ENCODE measurements at regions not wholly inside any gene's neighbourhood (a gene's known extent, or its start where the extent isn't known, plus 50 kb on each side); places are given as distances from the start of the nearest gene placed in this dataset.

DNA sequence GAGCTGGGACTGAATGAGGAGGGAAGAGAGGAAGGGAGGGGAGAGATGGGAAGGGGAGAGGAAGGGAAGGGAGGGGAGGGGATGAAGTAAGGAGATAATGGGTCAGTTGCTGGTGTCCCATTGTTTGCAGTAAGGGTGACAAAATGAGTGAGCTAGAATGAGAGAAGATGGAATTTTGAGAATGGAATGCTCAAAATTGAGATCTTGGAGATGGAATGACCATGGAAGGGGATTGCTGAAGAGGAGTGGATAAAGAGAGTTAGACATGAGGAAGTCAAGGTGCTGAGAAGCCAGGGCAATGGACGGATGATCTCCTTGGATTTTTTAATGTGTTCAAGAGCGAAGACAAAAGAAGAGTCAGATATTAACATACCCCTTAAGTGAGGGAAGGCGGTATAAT is 80.5 kb upstream of the SSTR4 start:
- H3K27me3 ChIP-seq, result no peaks in the 10 kb centered on the region
- 93% methylated on average over 3 of the region's 3 CpGs for WGBS (ENCODE audit: low lambda C conversion rate, missing lambda C conversion rate)

DNA sequence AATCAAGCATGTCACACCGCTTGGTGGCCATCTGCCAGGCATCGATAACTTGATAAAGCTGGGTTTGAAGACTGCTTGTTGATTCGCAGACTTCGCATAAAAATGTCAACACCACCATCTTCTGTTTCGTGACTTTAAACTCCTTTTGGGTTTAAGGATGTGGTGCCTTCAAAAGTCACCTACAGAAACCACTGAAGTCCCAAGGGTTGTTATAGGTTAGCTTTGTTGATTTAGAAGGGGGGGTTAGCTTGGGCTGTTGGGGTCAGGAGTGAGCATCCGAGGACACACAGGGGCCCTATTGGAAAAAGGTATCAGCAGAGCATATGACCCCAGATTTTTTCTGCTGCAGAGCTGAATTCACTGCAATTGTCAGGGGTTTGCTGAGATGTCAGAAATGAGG is 76.7 kb upstream of the SSTR4 start:
- H3K79me2 ChIP-seq, result no peaks in the 10 kb centered on the region
- H3K9me2 ChIP-seq (replicated peaks; ENCODE audit: insufficient read depth), result no peaks in the 10 kb centered on the region
- H3K4me1 ChIP-seq (ENCODE audit: insufficient read depth), result no peaks in the 10 kb centered on the region
- H3K36me3 ChIP-seq (replicated peaks; ENCODE audit: insufficient read depth, low read depth), result no peaks in the 10 kb centered on the region
- H3K4me3 ChIP-seq, result no peak overlapping the region
- H3K27me3 ChIP-seq, result no peaks in the 10 kb centered on the region
- no peaks in the 10 kb centered on the region for H3K9me3 ChIP-seq (ENCODE audit: low read depth)
- no peak overlapping the region for H3K4me2 ChIP-seq
- H2AFZ ChIP-seq, result no peak overlapping the region
- H3K27ac ChIP-seq, result no peak overlapping the region
- no peaks in the 10 kb centered on the region for H4K20me1 ChIP-seq (ENCODE audit: insufficient read depth, poor library complexity, severe bottlenecking)
- 79% methylated on average over 6 of the region's 6 CpGs for WGBS (ENCODE audit: low lambda C conversion rate, missing lambda C conversion rate)
- no peak for DNase-seq (ENCODE audit: low spot score)
- TF ChIP-seq EZH2phosphoT487 (IDR thresholded peaks at IDR 0.05; ENCODE audit: low read depth, severe bottlenecking, unreplicated experiment), result no peak
- TF ChIP-seq, protein P1, sequence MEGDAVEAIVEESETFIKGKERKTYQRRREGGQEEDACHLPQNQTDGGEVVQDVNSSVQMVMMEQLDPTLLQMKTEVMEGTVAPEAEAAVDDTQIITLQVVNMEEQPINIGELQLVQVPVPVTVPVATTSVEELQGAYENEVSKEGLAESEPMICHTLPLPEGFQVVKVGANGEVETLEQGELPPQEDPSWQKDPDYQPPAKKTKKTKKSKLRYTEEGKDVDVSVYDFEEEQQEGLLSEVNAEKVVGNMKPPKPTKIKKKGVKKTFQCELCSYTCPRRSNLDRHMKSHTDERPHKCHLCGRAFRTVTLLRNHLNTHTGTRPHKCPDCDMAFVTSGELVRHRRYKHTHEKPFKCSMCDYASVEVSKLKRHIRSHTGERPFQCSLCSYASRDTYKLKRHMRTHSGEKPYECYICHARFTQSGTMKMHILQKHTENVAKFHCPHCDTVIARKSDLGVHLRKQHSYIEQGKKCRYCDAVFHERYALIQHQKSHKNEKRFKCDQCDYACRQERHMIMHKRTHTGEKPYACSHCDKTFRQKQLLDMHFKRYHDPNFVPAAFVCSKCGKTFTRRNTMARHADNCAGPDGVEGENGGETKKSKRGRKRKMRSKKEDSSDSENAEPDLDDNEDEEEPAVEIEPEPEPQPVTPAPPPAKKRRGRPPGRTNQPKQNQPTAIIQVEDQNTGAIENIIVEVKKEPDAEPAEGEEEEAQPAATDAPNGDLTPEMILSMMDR (IDR thresholded peaks at IDR 0.05; ENCODE audit: poor library complexity), result no peak
- no peak for TF ChIP-seq EZH2 (IDR thresholded peaks at IDR 0.05; ENCODE audit: borderline replicate concordance)

More for the DNA sequence above, 80.5 kb upstream of the SSTR4 start:
- TF ChIP-seq, protein P1 (IDR thresholded peaks at IDR 0.05; ENCODE audit: poor library complexity), result no peak
- TF ChIP-seq EZH2 (IDR thresholded peaks at IDR 0.05; ENCODE audit: borderline replicate concordance) (no peak), EZH2phosphoT487 (IDR thresholded peaks at IDR 0.05; ENCODE audit: low read depth, severe bottlenecking, unreplicated experiment) (no peak)
- Histone ChIP-seq H3K36me3 (replicated peaks; ENCODE audit: insufficient read depth, low read depth) (no peaks in the 10 kb centered on the region), H4K20me1 (ENCODE audit: insufficient read depth, poor library complexity, severe bottlenecking) (no peaks in the 10 kb centered on the region), H3K9me3 (ENCODE audit: low read depth) (no peaks in the 10 kb centered on the region), H3K9me2 (replicated peaks; ENCODE audit: insufficient read depth) (no peaks in the 10 kb centered on the region), H3K4me2 (no peak overlapping the region), H3K79me2 (no peaks in the 10 kb centered on the region), H3K4me1 (ENCODE audit: insufficient read depth) (no peaks in the 10 kb centered on the region), H3K27ac (no peak overlapping the region), H3K4me3 (no peak overlapping the region), H2AFZ (no peak overlapping the region)
- no peak for DNase-seq (ENCODE audit: low spot score)

DNA sequence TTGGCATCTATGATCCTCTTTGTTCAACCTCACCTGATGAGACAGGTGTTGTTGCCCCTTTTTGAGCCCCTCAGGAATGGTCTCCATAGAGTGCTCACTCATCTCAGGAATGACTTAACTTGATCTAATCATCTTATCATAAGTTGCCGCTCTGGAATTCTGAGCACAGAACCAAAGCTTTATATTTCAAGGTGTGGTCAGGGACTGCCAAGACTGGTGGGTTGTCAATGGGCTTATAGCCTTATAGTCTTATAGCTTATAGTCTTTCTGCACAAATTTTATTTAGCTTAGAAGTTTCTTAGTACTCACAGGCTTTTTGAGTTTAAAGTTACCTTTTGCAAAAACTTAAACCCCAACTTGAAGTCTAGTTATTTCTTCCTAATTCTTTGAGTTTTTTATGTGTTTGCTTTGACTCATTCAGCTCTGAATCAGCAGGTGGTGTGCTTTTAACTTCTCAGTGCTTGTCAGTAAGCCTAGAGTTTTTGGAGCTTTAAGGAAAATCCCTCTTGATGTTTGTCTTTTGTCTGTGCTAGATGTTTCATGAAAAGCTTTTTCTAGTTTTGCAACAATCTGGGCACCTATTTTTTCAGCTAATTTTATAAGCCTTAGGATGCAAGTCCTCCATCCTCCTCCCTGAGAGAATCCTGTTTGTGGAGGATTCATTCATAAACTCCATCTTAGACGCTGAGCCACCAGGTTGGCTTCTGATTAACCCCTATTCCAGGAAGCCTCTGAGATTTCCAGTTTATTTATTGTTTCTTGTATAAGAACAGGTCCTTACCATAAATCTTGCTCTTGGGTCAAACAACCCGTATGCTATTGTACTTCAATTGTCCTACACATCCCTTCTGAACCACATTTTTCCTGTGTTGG is 72.3 kb upstream of the SSTR4 start:
- H3K27ac ChIP-seq, result peak overlapping the region; percentile 12
- WGBS (ENCODE audit: low lambda C conversion rate, missing lambda C conversion rate), result 48% methylated on average over 3 of the region's 3 CpGs
- H3K4me3 ChIP-seq, result no peak overlapping the region
- no peaks in the 10 kb centered on the region for H4K20me1 ChIP-seq (ENCODE audit: insufficient read depth, poor library complexity, severe bottlenecking)
- H2AFZ ChIP-seq, result no peak overlapping the region
- H3K9me3 ChIP-seq (ENCODE audit: low read depth), result no peaks in the 10 kb centered on the region
- no peaks in the 10 kb centered on the region for H3K79me2 ChIP-seq
- no peaks in the 10 kb centered on the region for H3K36me3 ChIP-seq (replicated peaks; ENCODE audit: insufficient read depth, low read depth)
- H3K27me3 ChIP-seq, result no peaks in the 10 kb centered on the region
- no peak for DNase-seq (ENCODE audit: low spot score)
- H3K9me2 ChIP-seq (replicated peaks; ENCODE audit: insufficient read depth), result no peaks in the 10 kb centered on the region
- TF ChIP-seq, protein P1 (IDR thresholded peaks at IDR 0.05; ENCODE audit: poor library complexity), result no peak
- TF ChIP-seq EZH2phosphoT487 (IDR thresholded peaks at IDR 0.05; ENCODE audit: low read depth, severe bottlenecking, unreplicated experiment), result no peak
- TF ChIP-seq EZH2 (IDR thresholded peaks at IDR 0.05; ENCODE audit: borderline replicate concordance), result no peak
- no peak overlapping the region for H3K4me2 ChIP-seq
- no peaks in the 10 kb centered on the region for H3K4me1 ChIP-seq (ENCODE audit: insufficient read depth)

Measured in hepatocyte (in vitro differentiated cells).